ENCODE measurements at regions not wholly inside any gene's neighbourhood (a gene's known extent, or its start where the extent isn't known, plus 50 kb on each side); places are given as distances from the start of the nearest gene placed in this dataset.
A peak's percentile ranks its signal among the peaks of the same experiment; 100 is the strongest.

DNA sequence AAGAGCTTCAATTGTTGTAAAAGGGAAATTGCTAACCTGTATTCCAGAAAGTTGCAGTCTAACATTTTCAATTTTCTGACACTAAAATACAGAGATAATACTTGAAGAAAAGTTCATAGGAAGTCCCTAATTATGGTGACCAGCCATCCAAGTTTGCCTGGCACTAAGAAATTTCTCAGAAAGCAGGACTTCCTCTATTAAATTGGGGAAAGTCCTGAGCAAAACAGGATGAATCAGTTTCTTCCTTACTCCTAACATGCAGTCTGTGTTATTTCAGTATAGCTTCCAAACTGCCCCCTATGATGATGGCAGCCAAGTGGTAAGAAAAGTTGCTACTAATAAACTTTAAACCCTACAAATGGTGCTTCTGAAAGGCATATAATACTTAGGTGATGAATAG, 133.5 kb upstream of the SGO1 start:
- H3K9me3 ChIP-seq = no peaks in the 10 kb centered on the region
- H3K4me1 ChIP-seq = peaks cover 1 to 30% (median 17%) of the 10 kb centered on the region in 4 donors
- H3K4me3 ChIP-seq = no peak overlapping the region
- no peak for DNase-seq
- no peaks in the 10 kb centered on the region for H3K27me3 ChIP-seq
- intact Hi-C loops (cut with DNase I; ENCODE audit: low total_unique reads) = no loop called here
- H3K27ac ChIP-seq = peak overlapping the region in 4 of 5 donors; percentile 36 to 63 (median 58)
- TF ChIP-seq, protein P1, sequence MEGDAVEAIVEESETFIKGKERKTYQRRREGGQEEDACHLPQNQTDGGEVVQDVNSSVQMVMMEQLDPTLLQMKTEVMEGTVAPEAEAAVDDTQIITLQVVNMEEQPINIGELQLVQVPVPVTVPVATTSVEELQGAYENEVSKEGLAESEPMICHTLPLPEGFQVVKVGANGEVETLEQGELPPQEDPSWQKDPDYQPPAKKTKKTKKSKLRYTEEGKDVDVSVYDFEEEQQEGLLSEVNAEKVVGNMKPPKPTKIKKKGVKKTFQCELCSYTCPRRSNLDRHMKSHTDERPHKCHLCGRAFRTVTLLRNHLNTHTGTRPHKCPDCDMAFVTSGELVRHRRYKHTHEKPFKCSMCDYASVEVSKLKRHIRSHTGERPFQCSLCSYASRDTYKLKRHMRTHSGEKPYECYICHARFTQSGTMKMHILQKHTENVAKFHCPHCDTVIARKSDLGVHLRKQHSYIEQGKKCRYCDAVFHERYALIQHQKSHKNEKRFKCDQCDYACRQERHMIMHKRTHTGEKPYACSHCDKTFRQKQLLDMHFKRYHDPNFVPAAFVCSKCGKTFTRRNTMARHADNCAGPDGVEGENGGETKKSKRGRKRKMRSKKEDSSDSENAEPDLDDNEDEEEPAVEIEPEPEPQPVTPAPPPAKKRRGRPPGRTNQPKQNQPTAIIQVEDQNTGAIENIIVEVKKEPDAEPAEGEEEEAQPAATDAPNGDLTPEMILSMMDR (IDR thresholded peaks at IDR 0.05) = no peak
- TF ChIP-seq EP300 (IDR thresholded peaks at IDR 0.05) (no peak), POLR2AphosphoS5 (IDR thresholded peaks at IDR 0.05) (no peak)
- H3K36me3 ChIP-seq = no peaks in the 10 kb centered on the region

DNA sequence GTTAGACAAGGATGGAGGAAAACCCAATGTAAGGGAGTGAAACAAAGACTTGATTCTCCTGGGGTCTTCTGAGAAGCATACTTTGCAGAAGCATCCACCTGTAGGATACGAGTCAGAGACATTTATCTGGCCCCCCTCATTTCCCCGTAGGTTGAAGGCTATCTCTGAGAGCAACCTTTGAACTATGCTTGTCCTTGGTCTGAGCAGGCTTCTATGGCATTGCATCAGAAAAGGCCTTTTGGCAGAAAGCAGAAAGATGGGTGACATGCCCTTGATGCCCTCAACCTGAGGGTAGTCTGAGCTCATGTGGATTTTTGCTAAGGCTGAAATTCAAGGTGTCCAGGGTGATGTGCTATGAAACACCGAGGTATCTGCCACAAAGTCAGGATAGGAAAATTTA, 131.6 kb upstream of the SGO1 start:
- Histone ChIP-seq H3K27ac (peak overlapping the region in 1 of 5 donors; percentile 37), H3K9me3 (no peaks in the 10 kb centered on the region), H3K36me3 (no peaks in the 10 kb centered on the region), H3K4me1 (peaks cover 0 to 28% (median 15%) of the 10 kb centered on the region in 4 donors), H3K4me3 (no peak overlapping the region), H3K27me3 (no peaks in the 10 kb centered on the region)
- WGBS, 5 donors = 67 to 93% (median 86%) methylated on average over 3 of the region's 3 CpGs
- DNase-seq = no peak
- no peak for TF ChIP-seq EP300 (IDR thresholded peaks at IDR 0.05)
- TF ChIP-seq, protein P1 (IDR thresholded peaks at IDR 0.05) = no peak
- no peak for TF ChIP-seq POLR2A (IDR thresholded peaks at IDR 0.05)
- no peak for TF ChIP-seq POLR2AphosphoS5 (IDR thresholded peaks at IDR 0.05)
- intact Hi-C loops (cut with DNase I; ENCODE audit: low total_unique reads) = no loop called here

DNA sequence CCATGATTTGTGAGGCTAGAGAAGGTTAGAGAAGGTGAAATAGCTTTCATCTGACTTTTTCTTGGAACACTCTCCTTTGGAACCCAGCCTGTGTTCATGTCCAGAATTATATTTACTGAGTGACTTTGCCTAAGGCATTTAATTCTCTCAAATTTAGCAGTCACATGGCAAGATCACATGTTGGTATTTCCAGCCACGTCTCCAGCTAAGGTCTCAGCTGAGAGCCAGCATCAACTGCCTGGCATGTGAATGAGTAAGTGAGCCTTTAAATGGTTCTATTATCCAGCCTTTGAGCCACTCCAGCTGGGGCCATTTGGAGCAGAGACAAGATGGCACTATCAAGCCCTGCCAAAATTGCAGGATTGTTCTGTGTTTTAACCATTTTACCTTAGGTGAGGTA, 130.2 kb upstream of the SGO1 start:
- Histone ChIP-seq H3K27me3 (no peaks in the 10 kb centered on the region), H3K9me3 (no peaks in the 10 kb centered on the region), H3K4me1 (peaks cover 0 to 25% (median 12%) of the 10 kb centered on the region in 4 donors), H3K27ac (peak overlapping the region in 4 of 5 donors; percentile 13 to 54 (median 45)), H3K36me3 (no peaks in the 10 kb centered on the region), H3K4me3 (no peak overlapping the region)
- no peak for TF ChIP-seq EP300 (IDR thresholded peaks at IDR 0.05)
- TF ChIP-seq, protein P1 (IDR thresholded peaks at IDR 0.05) = no peak
- no peak for TF ChIP-seq POLR2A (IDR thresholded peaks at IDR 0.05)
- intact Hi-C loops (cut with DNase I; ENCODE audit: low total_unique reads) = no loop called here
- peak in 1 of 2 donors; percentile 44 for DNase-seq
- WGBS, 5 donors = 0 to 25% (median 6%) methylated on average over 1 of the region's 1 CpG

DNA sequence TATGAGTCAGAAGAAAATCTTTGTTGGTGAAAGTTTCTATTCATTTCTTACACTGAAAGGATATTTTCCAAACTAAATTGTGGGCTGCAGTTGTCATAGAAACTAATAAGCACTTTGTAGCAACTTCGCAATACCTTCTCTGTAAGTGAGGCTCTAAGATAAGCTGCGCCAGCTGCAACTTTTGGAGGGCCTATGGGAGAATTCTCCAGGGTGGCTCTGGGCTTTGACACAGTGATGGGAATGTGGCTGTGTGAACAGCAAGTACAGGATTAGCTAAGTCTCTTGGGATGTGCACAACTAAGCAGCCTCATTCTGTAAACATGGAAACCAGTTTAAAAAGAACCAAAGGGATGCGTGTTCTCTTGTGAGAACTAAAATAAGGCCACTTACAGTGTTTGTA, 124.6 kb upstream of the SGO1 start:
- H3K4me3 ChIP-seq = no peak overlapping the region
- no peaks in the 10 kb centered on the region for H3K9me3 ChIP-seq
- no peak overlapping the region for H3K27ac ChIP-seq
- no peaks in the 10 kb centered on the region for H3K27me3 ChIP-seq
- no peaks in the 10 kb centered on the region for H3K36me3 ChIP-seq
- no peak for TF ChIP-seq POLR2AphosphoS5 (IDR thresholded peaks at IDR 0.05)
- no peak for TF ChIP-seq POLR2A (IDR thresholded peaks at IDR 0.05)
- no peak for TF ChIP-seq EP300 (IDR thresholded peaks at IDR 0.05)
- TF ChIP-seq, protein P1 (IDR thresholded peaks at IDR 0.05) = no peak
- 63 to 88% (median 85%) methylated on average over 3 of the region's 3 CpGs for WGBS, 5 donors
- DNase-seq = peak in 1 of 2 donors; percentile 42
- no peaks in the 10 kb centered on the region for H3K4me1 ChIP-seq
- intact Hi-C loops (cut with DNase I; ENCODE audit: low total_unique reads) = no loop called here
